HepG2 (cell line): ENCODE measurements at regions not wholly inside any gene's neighbourhood (a gene's known extent, or its start where the extent isn't known, plus 50 kb on each side); places are given as distances from the start of the nearest gene placed in this dataset.

ENCODE experiments used
- ATRX ChIP-seq: sonication (generic); formaldehyde crosslinking; IDR thresholded peaks from 2 replicates; pipeline ENCODE4 v1.4.0; 2020; ENCODE audit warnings: missing genetic modification reagents, borderline replicate concordance
- ETV5 ChIP-seq: IDR thresholded peaks from 2 replicates; pipeline ENCODE4 v1.6.1; 2018; ENCODE audit warnings: missing biosample characterization, missing genetic modification reagents, inconsistent platforms, borderline replicate concordance
- GATA4 ChIP-seq: sonication (generic); IDR thresholded peaks from 2 replicates; pipeline ENCODE4 v1.6.1; 2016; ENCODE audit warnings: antibody characterized with exemption, low read depth, borderline replicate concordance
- KAT8 ChIP-seq: IDR thresholded peaks from 2 replicates; pipeline ENCODE4 v1.6.1; 2016; ENCODE audit warnings: missing genetic modification reagents, missing compliant biosample characterization
- NAIF1 ChIP-seq: sonication (generic); formaldehyde crosslinking; IDR thresholded peaks from 2 replicates; pipeline ENCODE4 v1.5.0; 2020; ENCODE audit warnings: mild to moderate bottlenecking, missing genetic modification reagents, borderline replicate concordance
- SALL1 ChIP-seq: sonication (generic); formaldehyde crosslinking; IDR thresholded peaks from 2 replicates; pipeline ENCODE4 v1.8.0; 2022; ENCODE audit warnings: mild to moderate bottlenecking, missing genetic modification reagents
- SAP130 ChIP-seq: IDR thresholded peaks from 2 replicates; pipeline ENCODE4 v1.6.1; 2016; ENCODE audit warnings: low read depth
- ZFYVE20 ChIP-seq: sonication (generic); formaldehyde crosslinking; IDR thresholded peaks from 2 replicates; pipeline ENCODE4 v1.8.0; 2023; ENCODE audit warnings: low read depth, mild to moderate bottlenecking, moderate library complexity, missing genetic modification reagents, borderline replicate concordance
- ZNF350 ChIP-seq: sonication (generic); formaldehyde crosslinking; IDR thresholded peaks from 2 replicates; pipeline ENCODE4 v1.4.0; 2020; ENCODE audit warnings: mild to moderate bottlenecking, low read depth, missing genetic modification reagents, borderline replicate concordance
- TF ChIP-seq, protein P1 (sequence below): sonication (generic); formaldehyde crosslinking; IDR thresholded peaks from 2 replicates; pipeline ENCODE4 v1.4.0; 2020; ENCODE audit warnings: missing genetic modification reagents
- TF ChIP-seq, protein P2 (sequence below): sonication (generic); formaldehyde crosslinking; IDR thresholded peaks from 2 replicates; pipeline ENCODE4 v1.4.0; 2020; ENCODE audit warnings: mild to moderate bottlenecking, missing genetic modification reagents
- TF ChIP-seq, protein P3 (sequence below), 2 experiments: fragments of 450-650 bp in 1 of 2; sonication (generic) in 1 of 2; formaldehyde crosslinking in 1 of 2; IDR thresholded peaks; 2 replicates each; pipeline versions ENCODE4 v1.6.1 to v1.8.0; 2016 to 2022; ENCODE audit warnings: antibody characterized with exemption in 1 of 2, mild to moderate bottlenecking in 1 of 2, missing genetic modification reagents in 1 of 2

DNA sequence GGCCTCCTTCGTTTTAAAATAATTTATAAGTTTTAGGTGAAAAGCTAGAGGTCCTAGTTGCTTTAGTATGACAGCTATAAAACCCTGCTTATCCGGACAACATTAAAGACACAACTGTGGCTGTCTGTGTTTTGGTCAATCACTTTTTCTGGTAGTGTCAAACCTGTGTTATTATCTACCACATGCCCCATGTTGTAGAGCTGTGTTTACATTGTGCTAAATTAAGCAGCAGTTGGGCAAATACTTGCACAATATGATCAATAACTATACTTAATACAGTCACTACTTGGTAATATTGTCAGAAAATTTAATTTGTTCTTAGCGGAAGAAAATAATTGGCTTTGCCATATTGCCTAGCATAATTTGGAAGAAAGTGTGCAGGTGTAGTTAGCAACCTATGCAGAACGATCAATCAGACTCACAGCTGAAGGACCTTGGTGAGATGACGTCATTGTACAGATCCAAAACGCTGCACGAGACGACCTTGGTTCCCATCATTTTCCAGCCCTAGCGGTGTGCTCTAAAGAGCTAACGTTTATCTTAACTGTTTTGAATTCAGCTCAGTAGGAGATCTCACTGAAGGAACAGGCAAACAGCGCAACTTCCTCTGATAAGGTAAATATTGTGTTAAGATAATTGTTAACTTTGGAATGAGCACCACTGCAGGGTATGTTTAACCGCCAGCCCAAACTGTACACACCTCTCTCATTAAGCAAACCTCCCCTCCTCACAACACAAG, 476.6 kb downstream of the IRS2 start (continued):
- TF ChIP-seq, protein P1, sequence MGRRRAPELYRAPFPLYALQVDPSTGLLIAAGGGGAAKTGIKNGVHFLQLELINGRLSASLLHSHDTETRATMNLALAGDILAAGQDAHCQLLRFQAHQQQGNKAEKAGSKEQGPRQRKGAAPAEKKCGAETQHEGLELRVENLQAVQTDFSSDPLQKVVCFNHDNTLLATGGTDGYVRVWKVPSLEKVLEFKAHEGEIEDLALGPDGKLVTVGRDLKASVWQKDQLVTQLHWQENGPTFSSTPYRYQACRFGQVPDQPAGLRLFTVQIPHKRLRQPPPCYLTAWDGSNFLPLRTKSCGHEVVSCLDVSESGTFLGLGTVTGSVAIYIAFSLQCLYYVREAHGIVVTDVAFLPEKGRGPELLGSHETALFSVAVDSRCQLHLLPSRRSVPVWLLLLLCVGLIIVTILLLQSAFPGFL (CRISPR knock-in tag): no peak
- TF ChIP-seq GATA4: peak; percentile 61; the same call in 1 of the 2 replicates
- peak; percentile 91 for TF ChIP-seq SALL1 (CRISPR knock-in tag)
- TF ChIP-seq, protein P2, sequence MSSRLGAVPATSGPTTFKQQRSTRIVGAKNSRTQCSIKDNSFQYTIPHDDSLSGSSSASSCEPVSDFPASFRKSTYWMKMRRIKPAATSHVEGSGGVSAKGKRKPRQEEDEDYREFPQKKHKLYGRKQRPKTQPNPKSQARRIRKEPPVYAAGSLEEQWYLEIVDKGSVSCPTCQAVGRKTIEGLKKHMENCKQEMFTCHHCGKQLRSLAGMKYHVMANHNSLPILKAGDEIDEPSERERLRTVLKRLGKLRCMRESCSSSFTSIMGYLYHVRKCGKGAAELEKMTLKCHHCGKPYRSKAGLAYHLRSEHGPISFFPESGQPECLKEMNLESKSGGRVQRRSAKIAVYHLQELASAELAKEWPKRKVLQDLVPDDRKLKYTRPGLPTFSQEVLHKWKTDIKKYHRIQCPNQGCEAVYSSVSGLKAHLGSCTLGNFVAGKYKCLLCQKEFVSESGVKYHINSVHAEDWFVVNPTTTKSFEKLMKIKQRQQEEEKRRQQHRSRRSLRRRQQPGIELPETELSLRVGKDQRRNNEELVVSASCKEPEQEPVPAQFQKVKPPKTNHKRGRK (CRISPR knock-in tag): no peak
- TF ChIP-seq ETV5 (CRISPR knock-in tag): peak; percentile 42; the same call in 1 of the 2 replicates
- no peak for TF ChIP-seq ZNF350 (CRISPR knock-in tag)
- 0 out of 2 replicates have a peak, but pooled peaks have one; percentile 25 for TF ChIP-seq SAP130 (CRISPR knock-in tag)
- TF ChIP-seq KAT8 (CRISPR knock-in tag): 0 out of 2 replicates have a peak, but pooled peaks have one; percentile 24
- TF ChIP-seq NAIF1 (CRISPR knock-in tag): no peak
- TF ChIP-seq ZFYVE20 (CRISPR knock-in tag): no peak
- TF ChIP-seq ATRX (CRISPR knock-in tag): no peak
- TF ChIP-seq, protein P3, sequence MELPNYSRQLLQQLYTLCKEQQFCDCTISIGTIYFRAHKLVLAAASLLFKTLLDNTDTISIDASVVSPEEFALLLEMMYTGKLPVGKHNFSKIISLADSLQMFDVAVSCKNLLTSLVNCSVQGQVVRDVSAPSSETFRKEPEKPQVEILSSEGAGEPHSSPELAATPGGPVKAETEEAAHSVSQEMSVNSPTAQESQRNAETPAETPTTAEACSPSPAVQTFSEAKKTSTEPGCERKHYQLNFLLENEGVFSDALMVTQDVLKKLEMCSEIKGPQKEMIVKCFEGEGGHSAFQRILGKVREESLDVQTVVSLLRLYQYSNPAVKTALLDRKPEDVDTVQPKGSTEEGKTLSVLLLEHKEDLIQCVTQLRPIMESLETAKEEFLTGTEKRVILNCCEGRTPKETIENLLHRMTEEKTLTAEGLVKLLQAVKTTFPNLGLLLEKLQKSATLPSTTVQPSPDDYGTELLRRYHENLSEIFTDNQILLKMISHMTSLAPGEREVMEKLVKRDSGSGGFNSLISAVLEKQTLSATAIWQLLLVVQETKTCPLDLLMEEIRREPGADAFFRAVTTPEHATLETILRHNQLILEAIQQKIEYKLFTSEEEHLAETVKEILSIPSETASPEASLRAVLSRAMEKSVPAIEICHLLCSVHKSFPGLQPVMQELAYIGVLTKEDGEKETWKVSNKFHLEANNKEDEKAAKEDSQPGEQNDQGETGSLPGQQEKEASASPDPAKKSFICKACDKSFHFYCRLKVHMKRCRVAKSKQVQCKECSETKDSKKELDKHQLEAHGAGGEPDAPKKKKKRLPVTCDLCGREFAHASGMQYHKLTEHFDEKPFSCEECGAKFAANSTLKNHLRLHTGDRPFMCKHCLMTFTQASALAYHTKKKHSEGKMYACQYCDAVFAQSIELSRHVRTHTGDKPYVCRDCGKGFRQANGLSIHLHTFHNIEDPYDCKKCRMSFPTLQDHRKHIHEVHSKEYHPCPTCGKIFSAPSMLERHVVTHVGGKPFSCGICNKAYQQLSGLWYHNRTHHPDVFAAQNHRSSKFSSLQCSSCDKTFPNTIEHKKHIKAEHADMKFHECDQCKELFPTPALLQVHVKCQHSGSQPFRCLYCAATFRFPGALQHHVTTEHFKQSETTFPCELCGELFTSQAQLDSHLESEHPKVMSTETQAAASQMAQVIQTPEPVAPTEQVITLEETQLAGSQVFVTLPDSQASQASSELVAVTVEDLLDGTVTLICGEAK (IDR thresholded peaks at IDR 0.05): no peak
- TF ChIP-seq, protein P3 (CRISPR knock-in tag; IDR thresholded peaks at IDR 0.05): 0 out of 2 replicates have a peak, but pooled peaks have one; percentile 29
